K562 (cell line): ENCODE measurements at regions not wholly inside any gene's neighbourhood (a gene's known extent, or its start where the extent isn't known, plus 50 kb on each side); places are given as distances from the start of the nearest gene placed in this dataset.

Source experiments
- BHLHE40 ChIP-seq: IDR thresholded peaks from 2 replicates; pipeline ENCODE4 v1.6.1; 2011; ENCODE audit warnings: low read length, improper control_type of control experiment
- CHD7 ChIP-seq: fragments of 200-600 bp; sonication (generic); IDR thresholded peaks from one replicate; pipeline ENCODE4 v1.6.1; 2012; ENCODE audit warnings: mild to moderate bottlenecking, low read depth, low read length, inconsistent platforms
- HCFC1 ChIP-seq: IDR thresholded peaks from 2 replicates; pipeline ENCODE4 v1.6.1; 2012; ENCODE audit warnings: low read depth, low read length, improper control_type of control experiment
- NFYB ChIP-seq: IDR thresholded peaks from 2 replicates; pipeline ENCODE4 v1.6.1; 2011; ENCODE audit warnings: mild to moderate bottlenecking, moderate library complexity; ENCODE audit not compliant: insufficient read length; ENCODE audit errors: extremely low read depth
- NR2F6 ChIP-seq: fragments of 450-650 bp; formaldehyde crosslinking; IDR thresholded peaks from 2 replicates; pipeline ENCODE4 v1.4.0; 2020; ENCODE audit warnings: mild to moderate bottlenecking
- PHB2 ChIP-seq: fragments of 450-650 bp; IDR thresholded peaks from 2 replicates; pipeline ENCODE4 v1.6.1; 2017; ENCODE audit warnings: low read depth
- RBBP5 ChIP-seq: fragments of 200-600 bp; sonication (generic); IDR thresholded peaks from 2 replicates; pipeline ENCODE4 v1.6.1; 2012; ENCODE audit warnings: borderline replicate concordance, mild to moderate bottlenecking, low read length, control low read depth, inconsistent platforms; ENCODE audit not compliant: insufficient read depth, poor library complexity, severe bottlenecking
- SFPQ ChIP-seq: fragments of 200-400 bp; formaldehyde crosslinking; IDR thresholded peaks from 2 replicates; pipeline ENCODE4 v1.6.1; 2017; ENCODE audit warnings: mild to moderate bottlenecking, low read depth, low read length, moderate library complexity
- TEAD4 ChIP-seq, 2 experiments: sonication (generic) in 1 of 2; formaldehyde crosslinking in 1 of 2; IDR thresholded peaks; 2 replicates each; pipeline versions ENCODE4 v1.6.1 to v1.8.0; 2012 to 2022; ENCODE audit warnings: borderline replicate concordance in 1 of 2, inconsistent platforms in 1 of 2, low read length in 1 of 2, mild to moderate bottlenecking in 1 of 2, missing genetic modification reagents in 1 of 2
- THRAP3 ChIP-seq: fragments of 450-650 bp; IDR thresholded peaks from 2 replicates; pipeline ENCODE4 v1.6.1; 2016; ENCODE audit warnings: mild to moderate bottlenecking, inconsistent platforms, borderline replicate concordance
- ZNF707 ChIP-seq: fragments of 250-450 bp; sonication (Bioruptor Pico); conservative IDR thresholded peaks from 2 replicates; pipeline ENCODE4 v1.8.0; 2022; ENCODE audit warnings: inconsistent platforms, mild to moderate bottlenecking, moderate library complexity
- ZNF77 ChIP-seq: fragments of 250-450 bp; sonication (Bioruptor Pico); IDR thresholded peaks from 2 replicates; pipeline ENCODE4 v1.5.0; 2020
- TF ChIP-seq, protein P1 (sequence below), 2 experiments: IDR thresholded peaks; 2 replicates each; pipeline ENCODE4 v1.6.1; 2012; ENCODE audit warnings: improper control_type of control experiment in 2 of 2, low read depth in 2 of 2, low read length in 2 of 2, borderline replicate concordance in 1 of 2

DNA sequence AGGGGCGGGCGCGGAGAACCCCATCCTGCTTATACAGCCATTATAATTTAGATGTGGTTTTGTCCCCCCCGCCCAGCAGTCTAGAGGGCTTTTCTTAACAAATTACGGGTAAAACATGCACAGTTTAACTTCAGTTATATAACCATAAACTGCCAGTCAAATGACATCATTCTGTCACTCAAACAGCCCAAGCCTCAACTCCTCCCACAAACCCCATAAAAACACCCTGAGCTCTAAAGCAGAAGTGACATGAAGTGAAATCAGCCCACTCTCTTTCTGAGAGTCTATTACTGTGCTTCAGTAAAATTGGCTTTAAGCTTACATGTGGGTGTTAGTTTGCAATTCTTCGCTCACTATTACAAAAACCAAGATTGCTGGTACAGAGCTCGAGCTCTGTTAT lies 705.1 kb upstream of the GCFC2 start (continued):
- TF ChIP-seq CHD7: no peak
- no peak for TF ChIP-seq NFYB
- TF ChIP-seq ZNF707: no peak
- TF ChIP-seq RBBP5: no peak
- TF ChIP-seq THRAP3: no peak
- TF ChIP-seq, protein P1, sequence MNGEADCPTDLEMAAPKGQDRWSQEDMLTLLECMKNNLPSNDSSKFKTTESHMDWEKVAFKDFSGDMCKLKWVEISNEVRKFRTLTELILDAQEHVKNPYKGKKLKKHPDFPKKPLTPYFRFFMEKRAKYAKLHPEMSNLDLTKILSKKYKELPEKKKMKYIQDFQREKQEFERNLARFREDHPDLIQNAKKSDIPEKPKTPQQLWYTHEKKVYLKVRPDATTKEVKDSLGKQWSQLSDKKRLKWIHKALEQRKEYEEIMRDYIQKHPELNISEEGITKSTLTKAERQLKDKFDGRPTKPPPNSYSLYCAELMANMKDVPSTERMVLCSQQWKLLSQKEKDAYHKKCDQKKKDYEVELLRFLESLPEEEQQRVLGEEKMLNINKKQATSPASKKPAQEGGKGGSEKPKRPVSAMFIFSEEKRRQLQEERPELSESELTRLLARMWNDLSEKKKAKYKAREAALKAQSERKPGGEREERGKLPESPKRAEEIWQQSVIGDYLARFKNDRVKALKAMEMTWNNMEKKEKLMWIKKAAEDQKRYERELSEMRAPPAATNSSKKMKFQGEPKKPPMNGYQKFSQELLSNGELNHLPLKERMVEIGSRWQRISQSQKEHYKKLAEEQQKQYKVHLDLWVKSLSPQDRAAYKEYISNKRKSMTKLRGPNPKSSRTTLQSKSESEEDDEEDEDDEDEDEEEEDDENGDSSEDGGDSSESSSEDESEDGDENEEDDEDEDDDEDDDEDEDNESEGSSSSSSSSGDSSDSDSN (IDR thresholded peaks at IDR 0.05; ENCODE audit: borderline replicate concordance in 1 of 2, low read depth in 2 of 2, low read length in 2 of 2): no peak
- no peak for TF ChIP-seq BHLHE40
- no peak for TF ChIP-seq HCFC1
- no peak for TF ChIP-seq ZNF77
- no peak for TF ChIP-seq PHB2
- no peak for TF ChIP-seq NR2F6 (CRISPR knock-in tag)
- TF ChIP-seq TEAD4 (IDR thresholded peaks at IDR 0.05; ENCODE audit: low read length): no peak
- no peak for TF ChIP-seq TEAD4 (CRISPR knock-in tag; IDR thresholded peaks at IDR 0.05; ENCODE audit: borderline replicate concordance)
- no peak for TF ChIP-seq SFPQ
